Astrocyte of the spinal cord (primary cell): ENCODE measurements at regions not wholly inside any gene's neighbourhood (a gene's known extent, or its start where the extent isn't known, plus 50 kb on each side); places are given as distances from the start of the nearest gene placed in this dataset.

Experiments used
- DNase-seq: peaks from one replicate; pipeline ENCODE4 v3.0.0; 2011; ENCODE audit warnings: low read depth, low spot score
- H3K4me3 ChIP-seq: 2 replicates; pipeline ENCODE4 v1.5.1; 2011; ENCODE audit warnings: low read depth, mild to moderate bottlenecking, low read length, moderate library complexity
- CTCF ChIP-seq: IDR thresholded peaks from 2 replicates; pipeline ENCODE4 v1.5.1; 2012; ENCODE audit warnings: low read depth, mild to moderate bottlenecking, low read length, inconsistent platforms
- in situ Hi-C: cut with HindIII; loops from 2 replicates; pipeline ENCODE4 v1.10.0; 2017; ENCODE audit warnings: low sequenced_read_pairs

- in situ Hi-C loops = no loop called here
- H3K4me3 ChIP-seq = no peak overlapping the region
- DNase-seq = no peak
- TF ChIP-seq CTCF = no peak
These were observed 716.5 kb upstream of the C9orf72 start for GRCh38 chr9:28289746-28290145.

- no peak for DNase-seq
- no peak for TF ChIP-seq CTCF
- in situ Hi-C loops = no loop called here
- no peak overlapping the region for H3K4me3 ChIP-seq
These were observed 720.2 kb upstream of the C9orf72 start for GRCh38 chr9:28293369-28294090.

GRCh38 chr9:28301281-28301680 is 728.0 kb upstream of the C9orf72 start:
- peak; percentile 1 for DNase-seq
- in situ Hi-C loops = no loop called here
- H3K4me3 ChIP-seq = no peak overlapping the region
- TF ChIP-seq CTCF = no peak

GRCh38 chr9:28317745-28318144 is 744.5 kb upstream of the C9orf72 start:
- in situ Hi-C loops = no loop called here
- H3K4me3 ChIP-seq = no peak overlapping the region
- TF ChIP-seq CTCF = no peak
- DNase-seq = no peak

GRCh38 chr9:28318515-28318914 is 745.2 kb upstream of the C9orf72 start:
- no peak for TF ChIP-seq CTCF
- no peak for DNase-seq
- H3K4me3 ChIP-seq = no peak overlapping the region
- in situ Hi-C loops = no loop called here

- no peak overlapping the region for H3K4me3 ChIP-seq
- in situ Hi-C loops = no loop called here
- no peak for DNase-seq
- no peak for TF ChIP-seq CTCF
These were observed 746.7 kb upstream of the C9orf72 start for GRCh38 chr9:28319981-28320380.
